ENCODE measurements at regions not wholly inside any gene's neighbourhood (a gene's known extent, or its start where the extent isn't known, plus 50 kb on each side); places are given as distances from the start of the nearest gene placed in this dataset.

DNA sequence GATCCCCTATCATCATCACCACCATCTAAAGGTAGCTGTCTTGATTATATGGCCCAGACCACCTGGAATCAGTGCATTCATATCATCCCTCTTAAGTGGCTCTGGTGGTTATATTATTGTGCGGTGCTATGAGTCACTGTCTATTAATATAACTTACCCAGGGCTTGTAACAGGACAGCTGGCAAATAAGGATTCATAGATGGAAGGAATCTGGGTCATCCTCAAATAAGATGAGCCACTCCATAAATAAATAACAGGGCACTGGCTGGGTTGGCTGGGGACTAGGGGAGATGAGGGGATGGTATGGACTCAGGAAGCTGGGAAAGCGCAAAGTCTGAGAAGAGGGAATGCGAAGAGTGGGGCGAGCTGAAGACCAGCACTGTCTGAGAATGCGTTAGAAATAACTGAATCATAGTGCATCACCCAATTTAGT, 216.1 kb downstream of the NUAK1 start:
- H3K9ac ChIP-seq (ENCODE audit: low read depth, low read length), result no peak overlapping the region
- H3K27me3 ChIP-seq (ENCODE audit: insufficient read depth, low read length), result no peaks in the 10 kb centered on the region
- H3K27ac ChIP-seq (ENCODE audit: low read length), result no peak overlapping the region
- no peaks in the 10 kb centered on the region for H3K9me3 ChIP-seq (ENCODE audit: insufficient read depth, low read depth, low read length)
- H3K4me3 ChIP-seq (ENCODE audit: low read length), result no peak overlapping the region
- no peaks in the 10 kb centered on the region for H3K36me3 ChIP-seq (ENCODE audit: insufficient read depth, low read depth, low read length)
- no peaks in the 10 kb centered on the region for H3K4me1 ChIP-seq (ENCODE audit: insufficient read depth, low read length)

DNA sequence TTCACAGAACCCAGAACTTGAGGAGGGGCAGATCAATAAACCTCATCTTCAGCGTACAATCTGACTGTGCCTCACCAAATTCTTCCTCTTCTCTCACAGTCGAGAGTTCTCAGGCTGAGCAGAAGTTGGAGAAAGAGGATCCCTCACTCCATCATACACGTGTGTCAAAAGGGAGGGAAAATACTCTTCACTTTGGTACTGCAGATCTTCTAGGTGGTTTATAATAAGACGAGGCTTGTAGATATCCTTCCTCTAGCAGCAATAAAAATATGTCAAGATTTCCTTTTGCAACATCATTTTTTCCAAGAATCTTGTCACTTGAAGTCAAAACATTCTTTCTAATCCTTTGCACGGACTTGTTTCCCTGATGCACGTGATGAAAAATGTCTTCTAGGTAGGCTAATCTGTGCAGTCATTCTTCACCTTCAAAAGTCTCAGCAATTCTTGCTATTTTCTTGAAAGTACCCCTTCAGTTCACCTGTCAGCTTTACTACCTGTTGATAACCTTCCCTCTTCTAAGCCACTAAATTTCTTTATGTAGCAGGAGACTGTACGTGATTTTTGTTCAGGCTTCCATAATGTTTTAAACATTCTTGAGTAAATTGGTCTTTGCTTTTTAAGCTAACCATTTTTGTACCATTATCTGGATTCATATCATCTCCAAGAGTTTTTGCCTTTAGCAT, 214.1 kb downstream of the NUAK1 start:
- Histone ChIP-seq H3K4me1 (ENCODE audit: insufficient read depth, low read length) (no peaks in the 10 kb centered on the region), H3K4me3 (ENCODE audit: low read length) (no peak overlapping the region), H3K27ac (ENCODE audit: low read length) (no peak overlapping the region), H3K9me3 (ENCODE audit: insufficient read depth, low read depth, low read length) (no peaks in the 10 kb centered on the region), H3K36me3 (ENCODE audit: insufficient read depth, low read depth, low read length) (no peaks in the 10 kb centered on the region), H3K9ac (ENCODE audit: low read depth, low read length) (no peak overlapping the region), H3K27me3 (ENCODE audit: insufficient read depth, low read length) (no peaks in the 10 kb centered on the region)

- no peak overlapping the region for H3K9ac ChIP-seq (ENCODE audit: low read depth, low read length)
- H3K4me3 ChIP-seq (ENCODE audit: low read length), result no peak overlapping the region
- H3K9me3 ChIP-seq (ENCODE audit: insufficient read depth, low read depth, low read length), result no peaks in the 10 kb centered on the region
- peaks cover 6% of the 10 kb centered on the region for H3K4me1 ChIP-seq (ENCODE audit: insufficient read depth, low read length)
- no peaks in the 10 kb centered on the region for H3K27me3 ChIP-seq (ENCODE audit: insufficient read depth, low read length)
- H3K27ac ChIP-seq (ENCODE audit: low read length), result no peak overlapping the region
- H3K36me3 ChIP-seq (ENCODE audit: insufficient read depth, low read depth, low read length), result no peaks in the 10 kb centered on the region
Observed at GRCh38 chr12:105927564-105927963, 211.2 kb downstream of the NUAK1 start.

DNA sequence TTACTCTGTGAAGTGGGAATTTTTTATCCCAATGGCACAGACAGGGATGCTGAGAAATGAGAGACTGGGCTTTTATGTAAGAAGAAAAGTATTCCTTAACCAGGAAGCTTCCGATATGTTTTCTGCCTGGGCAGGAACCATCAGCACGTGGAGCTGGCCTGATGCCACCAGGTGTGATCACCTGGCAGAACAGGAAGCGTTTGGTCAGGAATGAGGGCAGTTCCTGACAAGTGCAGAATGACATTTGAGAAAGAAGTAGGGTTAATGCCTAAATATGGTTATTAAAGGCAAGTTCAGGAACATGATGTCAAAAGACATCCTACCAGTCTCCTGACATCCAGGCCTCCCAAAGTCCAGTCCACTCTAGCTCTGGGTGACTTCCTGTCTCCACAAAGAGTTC, 210.3 kb downstream of the NUAK1 start:
- Histone ChIP-seq H3K4me1 (ENCODE audit: insufficient read depth, low read length) (peaks cover 6% of the 10 kb centered on the region), H3K9ac (ENCODE audit: low read depth, low read length) (no peak overlapping the region), H3K9me3 (ENCODE audit: insufficient read depth, low read depth, low read length) (no peaks in the 10 kb centered on the region), H3K36me3 (ENCODE audit: insufficient read depth, low read depth, low read length) (no peaks in the 10 kb centered on the region), H3K27me3 (ENCODE audit: insufficient read depth, low read length) (no peaks in the 10 kb centered on the region), H3K4me3 (ENCODE audit: low read length) (no peak overlapping the region), H3K27ac (ENCODE audit: low read length) (no peak overlapping the region)

- H3K9me3 ChIP-seq (ENCODE audit: insufficient read depth, low read depth, low read length), result no peaks in the 10 kb centered on the region
- H3K4me1 ChIP-seq (ENCODE audit: insufficient read depth, low read length), result peaks cover 6% of the 10 kb centered on the region
- no peak overlapping the region for H3K4me3 ChIP-seq (ENCODE audit: low read length)
- no peaks in the 10 kb centered on the region for H3K27me3 ChIP-seq (ENCODE audit: insufficient read depth, low read length)
- no peak overlapping the region for H3K9ac ChIP-seq (ENCODE audit: low read depth, low read length)
- H3K36me3 ChIP-seq (ENCODE audit: insufficient read depth, low read depth, low read length), result no peaks in the 10 kb centered on the region
- no peak overlapping the region for H3K27ac ChIP-seq (ENCODE audit: low read length)
Observed at GRCh38 chr12:105929192-105929591, 209.6 kb downstream of the NUAK1 start.

DNA sequence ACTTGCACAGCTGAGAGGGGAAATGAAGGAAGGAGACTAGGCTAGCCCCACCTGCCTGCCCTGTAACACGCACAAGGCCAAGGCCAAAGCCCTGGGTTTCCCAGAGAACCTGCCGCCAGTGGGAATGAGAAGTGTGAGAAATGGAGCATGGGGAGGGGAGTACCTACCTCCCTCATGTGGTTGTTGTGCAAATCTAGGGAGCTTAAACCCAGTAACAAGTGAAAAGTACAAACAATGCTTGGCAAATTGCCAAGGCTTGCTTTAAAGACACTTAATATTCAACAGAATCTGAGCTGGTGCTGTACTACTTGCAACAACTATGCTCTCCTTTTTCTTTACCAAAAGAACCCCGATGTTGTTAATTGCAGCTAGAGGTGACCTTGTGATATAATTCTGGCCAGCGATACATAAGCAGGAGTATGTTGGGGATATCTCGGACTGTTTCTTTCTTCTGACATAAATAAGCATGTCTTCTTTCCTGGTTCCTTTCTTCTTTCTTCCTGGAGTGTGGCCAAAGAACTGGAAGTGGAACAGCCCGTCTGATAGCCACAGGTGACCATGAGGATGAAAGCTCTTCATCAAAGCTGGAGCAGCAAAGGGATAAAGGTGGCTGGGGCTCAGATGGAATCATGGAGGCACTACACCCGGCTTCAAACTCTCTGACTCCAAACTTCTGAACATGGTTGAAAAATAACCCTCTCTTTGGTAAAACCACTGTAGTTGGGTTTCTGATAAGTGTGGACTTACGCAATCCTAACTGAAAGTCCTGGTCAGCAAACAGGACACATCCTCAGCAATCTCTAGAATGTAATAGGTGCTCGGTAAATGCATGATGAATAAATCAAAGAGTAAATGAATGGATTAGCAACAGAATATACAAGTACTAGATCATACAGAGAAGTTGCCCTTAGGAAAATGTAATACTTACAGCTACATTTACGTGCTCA, 207.9 kb downstream of the NUAK1 start:
- no peaks in the 10 kb centered on the region for H3K9me3 ChIP-seq (ENCODE audit: insufficient read depth, low read depth, low read length)

GRCh38 chr12:105931762-105932570, 206.8 kb downstream of the NUAK1 start:
- H3K27ac ChIP-seq (ENCODE audit: low read length), result no peak overlapping the region
- H3K27me3 ChIP-seq (ENCODE audit: insufficient read depth, low read length), result no peaks in the 10 kb centered on the region
- no peak overlapping the region for H3K9ac ChIP-seq (ENCODE audit: low read depth, low read length)
- H3K36me3 ChIP-seq (ENCODE audit: insufficient read depth, low read depth, low read length), result no peaks in the 10 kb centered on the region
- H3K4me1 ChIP-seq (ENCODE audit: insufficient read depth, low read length), result peaks cover 6% of the 10 kb centered on the region
- H3K4me3 ChIP-seq (ENCODE audit: low read length), result no peak overlapping the region
- no peaks in the 10 kb centered on the region for H3K9me3 ChIP-seq (ENCODE audit: insufficient read depth, low read depth, low read length)

More for the DNA sequence above, 207.9 kb downstream of the NUAK1 start:
- peaks cover 6% of the 10 kb centered on the region for H3K4me1 ChIP-seq (ENCODE audit: insufficient read depth, low read length)
- H3K9ac ChIP-seq (ENCODE audit: low read depth, low read length), result no peak overlapping the region
- no peak overlapping the region for H3K4me3 ChIP-seq (ENCODE audit: low read length)
- H3K36me3 ChIP-seq (ENCODE audit: insufficient read depth, low read depth, low read length), result no peaks in the 10 kb centered on the region
- H3K27ac ChIP-seq (ENCODE audit: low read length), result no peak overlapping the region
- H3K27me3 ChIP-seq (ENCODE audit: insufficient read depth, low read length), result no peaks in the 10 kb centered on the region

DNA sequence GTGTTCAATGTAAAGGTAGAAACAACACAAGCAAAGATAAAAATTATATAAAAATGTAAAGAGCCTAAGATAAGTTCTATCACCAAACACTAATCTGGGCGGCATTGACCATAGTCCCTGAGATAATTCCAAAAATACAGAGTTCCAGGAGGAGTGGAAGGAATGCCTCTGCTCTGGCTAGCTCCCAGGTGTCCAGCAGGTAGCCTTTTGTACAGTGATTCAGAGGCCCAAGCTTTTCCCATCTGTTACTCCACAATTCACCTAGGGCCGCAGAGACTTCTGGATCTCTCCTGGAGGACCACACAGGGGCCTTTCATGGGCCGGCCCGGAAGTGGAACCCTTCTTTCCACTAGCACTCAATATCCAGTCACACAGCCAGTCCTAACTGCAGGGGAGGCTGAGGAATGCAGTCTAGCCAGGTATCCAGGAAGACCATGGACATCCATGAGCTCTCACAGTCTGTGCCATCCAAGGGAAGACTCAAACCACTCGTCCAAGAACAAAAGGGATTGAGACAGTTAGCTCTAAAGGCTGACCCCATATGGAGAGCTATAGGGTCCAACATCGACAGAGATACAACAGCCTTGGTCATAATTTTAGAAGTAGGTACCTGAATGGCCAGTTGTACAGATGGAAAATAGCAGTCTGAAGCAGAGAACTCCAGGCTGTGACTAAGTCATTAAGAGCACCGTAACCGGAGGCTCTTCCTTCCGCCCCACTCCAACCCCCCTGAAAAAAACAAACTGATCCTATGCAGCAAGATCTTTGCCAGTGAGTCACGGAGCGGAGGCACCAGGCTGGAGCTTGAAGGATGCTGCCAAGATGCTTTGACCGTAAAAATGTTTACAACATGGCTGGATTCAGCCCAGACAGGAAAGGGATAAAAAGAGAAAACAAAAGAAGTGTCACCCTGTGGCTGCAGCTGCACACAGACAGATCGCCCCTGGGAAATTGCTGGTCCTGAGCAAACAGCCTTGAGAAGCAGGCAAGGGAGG, 204.8 kb downstream of the NUAK1 start:
- Histone ChIP-seq H3K9me3 (ENCODE audit: insufficient read depth, low read depth, low read length) (no peaks in the 10 kb centered on the region), H3K27me3 (ENCODE audit: insufficient read depth, low read length) (no peaks in the 10 kb centered on the region), H3K27ac (ENCODE audit: low read length) (no peak overlapping the region), H3K36me3 (ENCODE audit: insufficient read depth, low read depth, low read length) (no peaks in the 10 kb centered on the region), H3K9ac (ENCODE audit: low read depth, low read length) (no peak overlapping the region), H3K4me3 (ENCODE audit: low read length) (no peak overlapping the region), H3K4me1 (ENCODE audit: insufficient read depth, low read length) (peaks cover 9% of the 10 kb centered on the region)

DNA sequence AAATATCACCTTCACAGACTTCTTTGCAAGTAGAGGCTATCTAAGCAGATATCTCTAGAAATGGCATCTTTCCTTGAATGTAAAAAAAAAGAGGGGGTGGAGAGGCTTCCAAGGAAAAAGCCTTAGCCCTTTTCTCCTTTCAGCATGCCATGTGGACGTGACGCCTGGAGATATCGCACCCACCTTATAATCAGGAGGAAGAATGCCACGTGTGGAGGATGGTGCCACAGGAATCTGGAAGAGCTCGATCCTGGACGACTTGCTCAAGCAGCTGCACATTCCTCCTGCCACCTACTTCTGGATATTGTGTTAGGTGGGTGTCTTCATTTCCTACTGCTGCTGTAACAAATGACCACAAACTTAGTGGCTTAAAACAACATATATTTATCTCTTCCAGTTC, 203.6 kb downstream of the NUAK1 start:
- Histone ChIP-seq H3K9ac (ENCODE audit: low read depth, low read length) (no peak overlapping the region), H3K36me3 (ENCODE audit: insufficient read depth, low read depth, low read length) (no peaks in the 10 kb centered on the region), H3K4me1 (ENCODE audit: insufficient read depth, low read length) (peaks cover 9% of the 10 kb centered on the region), H3K27me3 (ENCODE audit: insufficient read depth, low read length) (no peaks in the 10 kb centered on the region), H3K9me3 (ENCODE audit: insufficient read depth, low read depth, low read length) (no peaks in the 10 kb centered on the region), H3K27ac (ENCODE audit: low read length) (no peak overlapping the region), H3K4me3 (ENCODE audit: low read length) (no peak overlapping the region)

GRCh38 chr12:105935981-105936380, 202.8 kb downstream of the NUAK1 start:
- no peak overlapping the region for H3K27ac ChIP-seq (ENCODE audit: low read length)

More at GRCh38 chr12:105935981-105936380, 202.8 kb downstream of the NUAK1 start:
- Histone ChIP-seq H3K9me3 (ENCODE audit: insufficient read depth, low read depth, low read length) (no peaks in the 10 kb centered on the region), H3K27me3 (ENCODE audit: insufficient read depth, low read length) (no peaks in the 10 kb centered on the region), H3K9ac (ENCODE audit: low read depth, low read length) (no peak overlapping the region), H3K4me1 (ENCODE audit: insufficient read depth, low read length) (peaks cover 3% of the 10 kb centered on the region; the same call in 1 of the 2 replicates), H3K36me3 (ENCODE audit: insufficient read depth, low read depth, low read length) (no peaks in the 10 kb centered on the region), H3K4me3 (ENCODE audit: low read length) (no peak overlapping the region)
